ENCODE measurements at regions not wholly inside any gene's neighbourhood (a gene's known extent, or its start where the extent isn't known, plus 50 kb on each side); places are given as distances from the start of the nearest gene placed in this dataset.

- CTCF ChIA-PET = no interaction called here
- POLR2A ChIA-PET = no interaction called here
These were observed 583.4 kb upstream of the SGO1 start for GRCh38 chr3:20769430-20769829.

GRCh38 chr3:20760981-20761380 lies 575.0 kb upstream of the SGO1 start:
- POLR2A ChIA-PET = no interaction called here

More at GRCh38 chr3:20769430-20769829, 583.4 kb upstream of the SGO1 start:
- WGBS (ENCODE audit: insufficient coverage) = 38% methylated on average over 1 of the region's 4 CpGs
- no peak for DNase-seq
- H3K9me3 ChIP-seq (ENCODE audit: control extremely low read depth in 1 of 5, control insufficient read depth in 4 of 5, insufficient read depth in 2 of 5, low read depth in 1 of 5, low read length in 4 of 5) = no peaks in the 10 kb centered on the region
- H3K27me3 ChIP-seq (replicated peaks in 2 of 5; ENCODE audit: control insufficient read depth in 4 of 5, insufficient read depth in 5 of 5, low read length in 4 of 5) = no peaks in the 10 kb centered on the region
- H3K36me3 ChIP-seq (ENCODE audit: control insufficient read depth in 4 of 4, insufficient read depth in 4 of 4, low read length in 3 of 4) = no peaks in the 10 kb centered on the region
- H3K4me1 ChIP-seq (ENCODE audit: control extremely low read depth in 1 of 4, control insufficient read depth in 4 of 4, insufficient read depth in 4 of 4, low read length in 3 of 4) = no peaks in the 10 kb centered on the region
- H3K4me3 ChIP-seq (ENCODE audit: control insufficient read depth in 1 of 7, extremely low read depth in 1 of 7, insufficient read depth in 4 of 7, low read depth in 2 of 7, low read length in 6 of 7) = no peak overlapping the region
- no peak overlapping the region for H3K27ac ChIP-seq (ENCODE audit: insufficient read depth in 1 of 2, low read depth in 1 of 2, low read length in 2 of 2, poor library complexity in 1 of 2, severe bottlenecking in 2 of 2)

GRCh38 chr3:20752416-20752815 lies 566.4 kb upstream of the SGO1 start:
- CTCF ChIA-PET = no interaction called here
- H3K9me3 ChIP-seq (ENCODE audit: control extremely low read depth in 1 of 5, control insufficient read depth in 4 of 5, insufficient read depth in 2 of 5, low read depth in 1 of 5, low read length in 4 of 5) = peaks cover 0 to 1% (median 0%) of the 10 kb centered on the region in 5 experiments
- POLR2A ChIA-PET = no interaction called here

More at GRCh38 chr3:20760981-20761380, 575.0 kb upstream of the SGO1 start:
- no peak overlapping the region for H3K4me3 ChIP-seq (ENCODE audit: control insufficient read depth in 1 of 7, extremely low read depth in 1 of 7, insufficient read depth in 4 of 7, low read depth in 2 of 7, low read length in 6 of 7)
- CTCF ChIA-PET = no interaction called here
- no peaks in the 10 kb centered on the region for H3K4me1 ChIP-seq (ENCODE audit: control extremely low read depth in 1 of 4, control insufficient read depth in 4 of 4, insufficient read depth in 4 of 4, low read length in 3 of 4)
- DNase-seq = no peak
- H3K27me3 ChIP-seq (replicated peaks in 2 of 5; ENCODE audit: control insufficient read depth in 4 of 5, insufficient read depth in 5 of 5, low read length in 4 of 5) = no peaks in the 10 kb centered on the region
- no peaks in the 10 kb centered on the region for H3K36me3 ChIP-seq (ENCODE audit: control insufficient read depth in 4 of 4, insufficient read depth in 4 of 4, low read length in 3 of 4)
- H3K27ac ChIP-seq (ENCODE audit: insufficient read depth in 1 of 2, low read depth in 1 of 2, low read length in 2 of 2, poor library complexity in 1 of 2, severe bottlenecking in 2 of 2) = no peak overlapping the region
- H3K9me3 ChIP-seq (ENCODE audit: control extremely low read depth in 1 of 5, control insufficient read depth in 4 of 5, insufficient read depth in 2 of 5, low read depth in 1 of 5, low read length in 4 of 5) = no peaks in the 10 kb centered on the region

GRCh38 chr3:20751296-20751695 lies 565.3 kb upstream of the SGO1 start:
- POLR2A ChIA-PET = no interaction called here

More at GRCh38 chr3:20752416-20752815, 566.4 kb upstream of the SGO1 start:
- no peak for DNase-seq
- Histone ChIP-seq H3K27ac (ENCODE audit: insufficient read depth in 1 of 2, low read depth in 1 of 2, low read length in 2 of 2, poor library complexity in 1 of 2, severe bottlenecking in 2 of 2) (no peak overlapping the region), H3K4me1 (ENCODE audit: control extremely low read depth in 1 of 4, control insufficient read depth in 4 of 4, insufficient read depth in 4 of 4, low read length in 3 of 4) (no peaks in the 10 kb centered on the region), H3K27me3 (replicated peaks in 2 of 5; ENCODE audit: control insufficient read depth in 4 of 5, insufficient read depth in 5 of 5, low read length in 4 of 5) (no peaks in the 10 kb centered on the region), H3K4me3 (ENCODE audit: control insufficient read depth in 1 of 7, extremely low read depth in 1 of 7, insufficient read depth in 4 of 7, low read depth in 2 of 7, low read length in 6 of 7) (no peak overlapping the region), H3K36me3 (ENCODE audit: control insufficient read depth in 4 of 4, insufficient read depth in 4 of 4, low read length in 3 of 4) (no peaks in the 10 kb centered on the region)
- WGBS (ENCODE audit: insufficient coverage) = 92% methylated on average over 1 of the region's 1 CpG

GRCh38 chr3:20747741-20748140 lies 561.7 kb upstream of the SGO1 start:
- H3K4me3 ChIP-seq (ENCODE audit: control insufficient read depth in 1 of 7, extremely low read depth in 1 of 7, insufficient read depth in 4 of 7, low read depth in 2 of 7, low read length in 6 of 7) = no peak overlapping the region
- ChIA-PET POLR2A (no interaction called here), CTCF (no interaction called here)
- H3K27me3 ChIP-seq (replicated peaks in 2 of 5; ENCODE audit: control insufficient read depth in 4 of 5, insufficient read depth in 5 of 5, low read length in 4 of 5) = no peaks in the 10 kb centered on the region
- peaks cover 0 to 1% (median 0%) of the 10 kb centered on the region in 5 experiments for H3K9me3 ChIP-seq (ENCODE audit: control extremely low read depth in 1 of 5, control insufficient read depth in 4 of 5, insufficient read depth in 2 of 5, low read depth in 1 of 5, low read length in 4 of 5)
- no peak overlapping the region for H3K27ac ChIP-seq (ENCODE audit: insufficient read depth in 1 of 2, low read depth in 1 of 2, low read length in 2 of 2, poor library complexity in 1 of 2, severe bottlenecking in 2 of 2)
- no peak for DNase-seq
- WGBS (ENCODE audit: insufficient coverage) = no CpG with 5 or more reads among the region's 1 CpG
- H3K4me1 ChIP-seq (ENCODE audit: control extremely low read depth in 1 of 4, control insufficient read depth in 4 of 4, insufficient read depth in 4 of 4, low read length in 3 of 4) = no peaks in the 10 kb centered on the region
- H3K36me3 ChIP-seq (ENCODE audit: control insufficient read depth in 4 of 4, insufficient read depth in 4 of 4, low read length in 3 of 4) = no peaks in the 10 kb centered on the region

More at GRCh38 chr3:20751296-20751695, 565.3 kb upstream of the SGO1 start:
- no peak overlapping the region for H3K27ac ChIP-seq (ENCODE audit: insufficient read depth in 1 of 2, low read depth in 1 of 2, low read length in 2 of 2, poor library complexity in 1 of 2, severe bottlenecking in 2 of 2)
- 0% methylated on average over 1 of the region's 4 CpGs for WGBS (ENCODE audit: insufficient coverage)
- no peak overlapping the region for H3K4me3 ChIP-seq (ENCODE audit: control insufficient read depth in 1 of 7, extremely low read depth in 1 of 7, insufficient read depth in 4 of 7, low read depth in 2 of 7, low read length in 6 of 7)
- no peaks in the 10 kb centered on the region for H3K27me3 ChIP-seq (replicated peaks in 2 of 5; ENCODE audit: control insufficient read depth in 4 of 5, insufficient read depth in 5 of 5, low read length in 4 of 5)
- no peaks in the 10 kb centered on the region for H3K36me3 ChIP-seq (ENCODE audit: control insufficient read depth in 4 of 4, insufficient read depth in 4 of 4, low read length in 3 of 4)
- no peak for DNase-seq
- CTCF ChIA-PET = interaction anchor here (1.2 kb wide), 1 partner anchor 9 kb away, joined by 3 read pairs; no protein-coding TSS in a partner anchor
- peaks cover 0 to 1% (median 0%) of the 10 kb centered on the region in 5 experiments for H3K9me3 ChIP-seq (ENCODE audit: control extremely low read depth in 1 of 5, control insufficient read depth in 4 of 5, insufficient read depth in 2 of 5, low read depth in 1 of 5, low read length in 4 of 5)
- no peaks in the 10 kb centered on the region for H3K4me1 ChIP-seq (ENCODE audit: control extremely low read depth in 1 of 4, control insufficient read depth in 4 of 4, insufficient read depth in 4 of 4, low read length in 3 of 4)

- DNase-seq = no peak
- Histone ChIP-seq H3K36me3 (ENCODE audit: control insufficient read depth in 4 of 4, insufficient read depth in 4 of 4, low read length in 3 of 4) (no peaks in the 10 kb centered on the region), H3K4me1 (ENCODE audit: control extremely low read depth in 1 of 4, control insufficient read depth in 4 of 4, insufficient read depth in 4 of 4, low read length in 3 of 4) (no peaks in the 10 kb centered on the region), H3K27ac (ENCODE audit: insufficient read depth in 1 of 2, low read depth in 1 of 2, low read length in 2 of 2, poor library complexity in 1 of 2, severe bottlenecking in 2 of 2) (no peak overlapping the region), H3K4me3 (ENCODE audit: control insufficient read depth in 1 of 7, extremely low read depth in 1 of 7, insufficient read depth in 4 of 7, low read depth in 2 of 7, low read length in 6 of 7) (no peak overlapping the region), H3K27me3 (replicated peaks in 2 of 5; ENCODE audit: control insufficient read depth in 4 of 5, insufficient read depth in 5 of 5, low read length in 4 of 5) (no peaks in the 10 kb centered on the region), H3K9me3 (ENCODE audit: control extremely low read depth in 1 of 5, control insufficient read depth in 4 of 5, insufficient read depth in 2 of 5, low read depth in 1 of 5, low read length in 4 of 5) (no peaks in the 10 kb centered on the region)
- no CpG with 5 or more reads among the region's 1 CpG for WGBS (ENCODE audit: insufficient coverage)
- ChIA-PET POLR2A (no interaction called here), CTCF (no interaction called here)
These were observed 557.7 kb upstream of the SGO1 start for GRCh38 chr3:20743553-20744321.

GRCh38 chr3:20742903-20743552 lies 557.0 kb upstream of the SGO1 start:
- CTCF ChIA-PET = no interaction called here

More at GRCh38 chr3:20742903-20743552, 557.0 kb upstream of the SGO1 start:
- H3K4me1 ChIP-seq (ENCODE audit: control extremely low read depth in 1 of 4, control insufficient read depth in 4 of 4, insufficient read depth in 4 of 4, low read length in 3 of 4) = no peaks in the 10 kb centered on the region
- no peak for DNase-seq
- H3K36me3 ChIP-seq (ENCODE audit: control insufficient read depth in 4 of 4, insufficient read depth in 4 of 4, low read length in 3 of 4) = no peaks in the 10 kb centered on the region
- WGBS (ENCODE audit: insufficient coverage) = no CpG with 5 or more reads among the region's 2 CpGs
- H3K27me3 ChIP-seq (replicated peaks in 2 of 5; ENCODE audit: control insufficient read depth in 4 of 5, insufficient read depth in 5 of 5, low read length in 4 of 5) = no peaks in the 10 kb centered on the region
- POLR2A ChIA-PET = no interaction called here
- no peak overlapping the region for H3K4me3 ChIP-seq (ENCODE audit: control insufficient read depth in 1 of 7, extremely low read depth in 1 of 7, insufficient read depth in 4 of 7, low read depth in 2 of 7, low read length in 6 of 7)
- H3K9me3 ChIP-seq (ENCODE audit: control extremely low read depth in 1 of 5, control insufficient read depth in 4 of 5, insufficient read depth in 2 of 5, low read depth in 1 of 5, low read length in 4 of 5) = no peaks in the 10 kb centered on the region
- no peak overlapping the region for H3K27ac ChIP-seq (ENCODE audit: insufficient read depth in 1 of 2, low read depth in 1 of 2, low read length in 2 of 2, poor library complexity in 1 of 2, severe bottlenecking in 2 of 2)
